H9 (cell line): ENCODE measurements at regions not wholly inside any gene's neighbourhood (a gene's known extent, or its start where the extent isn't known, plus 50 kb on each side); places are given as distances from the start of the nearest gene placed in this dataset.

ENCODE experiments used
- DNase-seq: peaks from one replicate; pipeline ENCODE4 v3.0.0-alpha.2; 2017
- H2AFZ ChIP-seq: one replicate; pipeline ENCODE4 v1.6.1; 2013; ENCODE audit warnings: mild to moderate bottlenecking, low read length, control low read depth, moderate library complexity
- H2AK5ac ChIP-seq: 2 replicates; pipeline ENCODE4 v1.6.1; 2013; ENCODE audit warnings: low read length, control low read depth, mixed read lengths; ENCODE audit not compliant: insufficient read length
- H2BK120ac ChIP-seq: one replicate; pipeline ENCODE4 v1.6.1; 2013; ENCODE audit warnings: low read depth, mild to moderate bottlenecking, low read length, control low read depth, inconsistent platforms; ENCODE audit not compliant: poor library complexity, severe bottlenecking
- H2BK12ac ChIP-seq: 2 replicates; pipeline ENCODE4 v1.6.1; 2013; ENCODE audit warnings: low read length, control low read depth, mixed read lengths, low read depth; ENCODE audit not compliant: insufficient read length
- H2BK15ac ChIP-seq: 2 replicates; pipeline ENCODE4 v1.6.1; 2013; ENCODE audit warnings: low read depth, low read length, control low read depth
- H2BK20ac ChIP-seq: one replicate; pipeline ENCODE4 v1.6.1; 2013; ENCODE audit warnings: low read depth, mild to moderate bottlenecking, low read length, control low read depth, inconsistent platforms; ENCODE audit not compliant: poor library complexity, severe bottlenecking
- H2BK5ac ChIP-seq: 2 replicates; pipeline ENCODE4 v1.6.1; 2013; ENCODE audit warnings: low read length, control low read depth, mixed read lengths; ENCODE audit not compliant: insufficient read length
- H3K14ac ChIP-seq: 2 replicates; pipeline ENCODE4 v1.6.1; 2013; ENCODE audit warnings: low read length, control low read depth; ENCODE audit not compliant: insufficient read depth
- H3K18ac ChIP-seq: 2 replicates; pipeline ENCODE4 v1.6.1; 2013; ENCODE audit warnings: low read depth, mild to moderate bottlenecking, mixed read lengths, low read length, control low read depth; ENCODE audit not compliant: insufficient read length
- H3K23ac ChIP-seq: 2 replicates; pipeline ENCODE4 v1.6.1; 2013; ENCODE audit warnings: low read length, control low read depth, mixed read lengths, low read depth; ENCODE audit not compliant: insufficient read length
- H3K23me2 ChIP-seq: 2 replicates; pipeline ENCODE4 v1.6.1; 2013; ENCODE audit warnings: low read depth, mild to moderate bottlenecking, mixed read lengths, low read length, control low read depth; ENCODE audit not compliant: insufficient read length, poor library complexity, severe bottlenecking
- H3K27ac ChIP-seq: 2 replicates; pipeline ENCODE4 v1.5.1; 2013; ENCODE audit warnings: low read length, control low read depth, mixed read lengths, low read depth; ENCODE audit not compliant: insufficient read length
- H3K27me3 ChIP-seq: 2 replicates; pipeline ENCODE4 v1.6.1; 2013; ENCODE audit warnings: low read length, control low read depth, inconsistent platforms; ENCODE audit not compliant: insufficient read depth
- H3K4ac ChIP-seq: 2 replicates; pipeline ENCODE4 v1.6.1; 2013; ENCODE audit warnings: low read depth, mild to moderate bottlenecking, control low read depth, inconsistent platforms, low read length, moderate library complexity
- H3K4me1 ChIP-seq: 2 replicates; pipeline ENCODE4 v1.6.1; 2013; ENCODE audit warnings: low read length, control low read depth, inconsistent platforms; ENCODE audit not compliant: insufficient read depth
- H3K4me2 ChIP-seq: 2 replicates; pipeline ENCODE4 v1.6.1; 2013; ENCODE audit warnings: low read length, control low read depth, mixed read lengths; ENCODE audit not compliant: insufficient read length, insufficient read depth
- H3K56ac ChIP-seq: 2 replicates; pipeline ENCODE4 v1.6.1; 2013; ENCODE audit warnings: low read depth, mild to moderate bottlenecking, mixed read lengths, low read length, control low read depth; ENCODE audit not compliant: insufficient read length
- H3K79me1 ChIP-seq: 2 replicates; pipeline ENCODE4 v1.6.1; 2013; ENCODE audit warnings: low read depth, mild to moderate bottlenecking, moderate library complexity, low read length, control low read depth, inconsistent platforms; ENCODE audit not compliant: insufficient read depth, poor library complexity, severe bottlenecking
- H3K79me2 ChIP-seq: 2 replicates; pipeline ENCODE4 v1.6.1; 2013; ENCODE audit warnings: low read length, control low read depth, inconsistent platforms; ENCODE audit not compliant: insufficient read depth
- H3K9ac ChIP-seq: 2 replicates; pipeline ENCODE4 v1.6.1; 2013; ENCODE audit warnings: low read length, control low read depth, mixed read lengths; ENCODE audit not compliant: insufficient read length; ENCODE audit errors: extremely low read depth
- H3K9me3 ChIP-seq: one replicate; pipeline ENCODE4 v1.6.1; 2013; ENCODE audit warnings: low read depth, low read length, inconsistent platforms; ENCODE audit not compliant: control insufficient read depth
- H3T11ph ChIP-seq: one replicate; pipeline ENCODE4 v1.6.1; 2013; ENCODE audit warnings: mild to moderate bottlenecking, low read length, control low read depth, inconsistent platforms
- H4K20me1 ChIP-seq: one replicate; pipeline ENCODE4 v1.6.1; 2013; ENCODE audit not compliant: control insufficient read depth, insufficient read length, insufficient read depth
- H4K5ac ChIP-seq: 2 replicates; pipeline ENCODE4 v1.6.1; 2013; ENCODE audit warnings: low read depth, mild to moderate bottlenecking, mixed read lengths, low read length, control low read depth; ENCODE audit not compliant: insufficient read length
- H4K8ac ChIP-seq: replicated peaks from 2 replicates; pipeline ENCODE4 v1.6.1; 2013; ENCODE audit warnings: low read length, control low read depth, mixed read lengths, low read depth; ENCODE audit not compliant: insufficient read length
- H4K91ac ChIP-seq: 2 replicates; pipeline ENCODE4 v1.6.1; 2013; ENCODE audit warnings: low read depth, mild to moderate bottlenecking, moderate library complexity, mixed read lengths, low read length, control low read depth; ENCODE audit not compliant: insufficient read length
- H3K27ac Mint-ChIP-seq, 3 experiments: 2 replicates in 2 of 3; 3 replicates in 1 of 3; pipeline ENCODE4 v1.8.0; 2020 to 2021; ENCODE audit warnings: mixed read lengths in 3 of 3, mild to moderate bottlenecking in 1 of 3, moderate library complexity in 1 of 3
- H3K27me3 Mint-ChIP-seq: 2 replicates; pipeline ENCODE4 v1.8.0; 2021; ENCODE audit warnings: low read depth, mild to moderate bottlenecking, moderate library complexity, mixed read lengths
- H3K36me3 Mint-ChIP-seq, 3 experiments: 2 replicates in 2 of 3; 3 replicates in 1 of 3; pipeline ENCODE4 v1.8.0; 2020 to 2021; ENCODE audit warnings: low read depth in 3 of 3, mixed read lengths in 3 of 3; ENCODE audit not compliant: insufficient read depth in 1 of 3
- H3K4me1 Mint-ChIP-seq, 2 experiments: 2 replicates each; pipeline ENCODE4 v1.8.0; 2020; ENCODE audit warnings: mixed read lengths in 2 of 2
- H3K4me3 Mint-ChIP-seq, 2 experiments: 2 replicates in 1 of 2; 3 replicates in 1 of 2; pipeline ENCODE4 v1.8.0; 2020 to 2021; ENCODE audit warnings: mild to moderate bottlenecking in 2 of 2, mixed read lengths in 2 of 2, moderate library complexity in 1 of 2
- H3K9me3 Mint-ChIP-seq, 2 experiments: 2 replicates in 1 of 2; 3 replicates in 1 of 2; pipeline ENCODE4 v1.8.0; 2020; ENCODE audit warnings: mild to moderate bottlenecking in 2 of 2, mixed read lengths in 2 of 2, moderate library complexity in 1 of 2
- WGBS: extraction: QIAGEN DNeasy Blood & Tissue Kit; methylation state at CpG from one replicate; pipeline ENCODE4 v1.1.7; 2013; ENCODE audit warnings: missing lambda C conversion rate, low lambda C conversion rate, mixed read lengths; ENCODE audit not compliant: insufficient read length; ENCODE audit errors: extremely low coverage; 5-methylcytosine and 5-hydroxymethylcytosine counted together
- TF ChIP-seq, protein P1 (sequence below): fragments of 200-600 bp; sonication (generic); conservative IDR thresholded peaks from 3 replicates; pipeline ENCODE4 v1.8.0; 2021; ENCODE audit warnings: antibody characterized with exemption, mild to moderate bottlenecking

- WGBS: no CpG with 5 or more reads among the region's 12 CpGs
- DNase-seq: no peak
- H3K79me1 ChIP-seq: no peaks in the 10 kb centered on the region
- no peak overlapping the region for H3K4ac ChIP-seq
- Mint-ChIP-seq H3K9me3 (no peaks in the 10 kb centered on the region), H3K4me1 (peaks cover 0 to 3% of the 10 kb centered on the region in 2 experiments; a peak in 2 of 4 replicates), H3K27me3 (no peaks in the 10 kb centered on the region), H3K4me3 (no peak overlapping the region), H3K36me3 (no peaks in the 10 kb centered on the region), H3K27ac (no peak overlapping the region)
- no peak overlapping the region for H2BK120ac ChIP-seq
- no peaks in the 10 kb centered on the region for H3K9me3 ChIP-seq
- H4K5ac ChIP-seq: no peak overlapping the region
- no peak overlapping the region for H3K23ac ChIP-seq
- no peak overlapping the region for H3T11ph ChIP-seq
- H3K9ac ChIP-seq: no peak overlapping the region
- H3K79me2 ChIP-seq: no peaks in the 10 kb centered on the region
- H2AFZ ChIP-seq: no peak overlapping the region
- no peak overlapping the region for H3K18ac ChIP-seq
- H2AK5ac ChIP-seq: no peak overlapping the region
- no peaks in the 10 kb centered on the region for H3K4me1 ChIP-seq
- no peak overlapping the region for H3K56ac ChIP-seq
- H2BK12ac ChIP-seq: no peak overlapping the region
- no peak overlapping the region for H4K8ac ChIP-seq
- no peaks in the 10 kb centered on the region for H3K27me3 ChIP-seq
- no peak overlapping the region for H2BK5ac ChIP-seq
- no peaks in the 10 kb centered on the region for H4K20me1 ChIP-seq
- H2BK15ac ChIP-seq: no peak overlapping the region
- H4K91ac ChIP-seq: no peak overlapping the region
- TF ChIP-seq, protein P1, sequence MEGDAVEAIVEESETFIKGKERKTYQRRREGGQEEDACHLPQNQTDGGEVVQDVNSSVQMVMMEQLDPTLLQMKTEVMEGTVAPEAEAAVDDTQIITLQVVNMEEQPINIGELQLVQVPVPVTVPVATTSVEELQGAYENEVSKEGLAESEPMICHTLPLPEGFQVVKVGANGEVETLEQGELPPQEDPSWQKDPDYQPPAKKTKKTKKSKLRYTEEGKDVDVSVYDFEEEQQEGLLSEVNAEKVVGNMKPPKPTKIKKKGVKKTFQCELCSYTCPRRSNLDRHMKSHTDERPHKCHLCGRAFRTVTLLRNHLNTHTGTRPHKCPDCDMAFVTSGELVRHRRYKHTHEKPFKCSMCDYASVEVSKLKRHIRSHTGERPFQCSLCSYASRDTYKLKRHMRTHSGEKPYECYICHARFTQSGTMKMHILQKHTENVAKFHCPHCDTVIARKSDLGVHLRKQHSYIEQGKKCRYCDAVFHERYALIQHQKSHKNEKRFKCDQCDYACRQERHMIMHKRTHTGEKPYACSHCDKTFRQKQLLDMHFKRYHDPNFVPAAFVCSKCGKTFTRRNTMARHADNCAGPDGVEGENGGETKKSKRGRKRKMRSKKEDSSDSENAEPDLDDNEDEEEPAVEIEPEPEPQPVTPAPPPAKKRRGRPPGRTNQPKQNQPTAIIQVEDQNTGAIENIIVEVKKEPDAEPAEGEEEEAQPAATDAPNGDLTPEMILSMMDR: no peak
- no peak overlapping the region for H3K4me2 ChIP-seq
- H3K14ac ChIP-seq: no peak overlapping the region
- no peaks in the 10 kb centered on the region for H3K23me2 ChIP-seq
- H2BK20ac ChIP-seq: no peak overlapping the region
- H3K27ac ChIP-seq: no peak overlapping the region
Observed at GRCh38 chr10:21100190-21100589, 203.1 kb upstream of the NEBL start.
